Activated CD4-positive, alpha-beta T cell treated with anti-CD3 and anti-CD28 coated beads, Interleukin-2, amount 10 ng/mL, durations not matched to agents 7 days and 5 days (primary cell): ENCODE measurements at regions not wholly inside any gene's neighbourhood (a gene's known extent, or its start where the extent isn't known, plus 50 kb on each side); places are given as distances from the start of the nearest gene placed in this dataset.
"Not testable (repeated sequence)": the region's sequence is repeated elsewhere in the genome, so short reads cannot be mapped to it uniquely, and the experiment has no call there.

Source experiments
- CTCF ChIA-PET: fragments of 350-600 bp; sonication (Branson Sonifier 250); formaldehyde crosslinking; loops from one replicate; lab custom pipeline; 2021; ENCODE audit warnings: antibody characterized with exemption; lab: Charles Lee
- POLR2A ChIA-PET: fragments of 350-600 bp; sonication (Branson Sonifier 250); formaldehyde crosslinking; loops from one replicate; lab custom pipeline; 2021; ENCODE audit warnings: antibody characterized with exemption; lab: Charles Lee
- DNase-seq: peaks from one replicate; pipeline ENCODE4 v3.0.0-alpha.2; 2020
- H3K27ac Mint-ChIP-seq: one replicate; pipeline ENCODE4 v1.8.0; 2021; ENCODE audit warnings: mild to moderate bottlenecking, moderate library complexity, mixed read lengths
- H3K27me3 Mint-ChIP-seq: one replicate; pipeline ENCODE4 v1.8.0; 2021; ENCODE audit warnings: mixed read lengths
- H3K36me3 Mint-ChIP-seq: one replicate; pipeline ENCODE4 v1.8.0; 2021; ENCODE audit warnings: low read depth, mixed read lengths
- H3K4me1 Mint-ChIP-seq: one replicate; pipeline ENCODE4 v1.8.0; 2021; ENCODE audit warnings: mixed read lengths
- H3K4me3 Mint-ChIP-seq: one replicate; pipeline ENCODE4 v1.8.0; 2021; ENCODE audit warnings: mild to moderate bottlenecking, moderate library complexity, mixed read lengths
- H3K9me3 Mint-ChIP-seq: one replicate; pipeline ENCODE4 v1.8.0; 2021; ENCODE audit warnings: mixed read lengths

DNA sequence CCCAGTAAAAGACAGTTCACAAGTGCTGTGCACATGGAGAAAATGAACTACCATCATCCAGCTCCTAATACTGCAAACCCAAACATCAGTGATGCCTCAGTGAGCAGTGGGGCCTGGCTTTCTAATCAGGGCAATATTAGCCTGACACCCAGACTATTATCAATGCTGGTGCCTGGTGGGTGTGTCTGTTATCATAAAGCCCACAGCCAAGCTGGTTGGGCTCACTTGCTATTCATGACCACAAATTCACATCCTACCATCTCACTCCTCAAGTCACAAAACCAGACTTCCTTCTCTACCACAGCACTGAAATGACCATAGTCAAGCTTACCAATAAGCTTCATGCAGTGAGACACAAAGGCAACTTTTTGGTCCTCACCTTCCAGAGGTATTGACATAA lies 180.8 kb upstream of the PLN start:
- Mint-ChIP-seq H3K9me3 (peaks cover 6% of the 10 kb centered on the region), H3K36me3 (peaks cover 2% of the 10 kb centered on the region), H3K4me1 (no peaks in the 10 kb centered on the region), H3K27me3 (peaks cover 2% of the 10 kb centered on the region), H3K27ac (no peak overlapping the region), H3K4me3 (no peak overlapping the region)
- POLR2A ChIA-PET, result no interaction called here
- CTCF ChIA-PET, result no interaction called here
- DNase-seq, result no peak

DNA sequence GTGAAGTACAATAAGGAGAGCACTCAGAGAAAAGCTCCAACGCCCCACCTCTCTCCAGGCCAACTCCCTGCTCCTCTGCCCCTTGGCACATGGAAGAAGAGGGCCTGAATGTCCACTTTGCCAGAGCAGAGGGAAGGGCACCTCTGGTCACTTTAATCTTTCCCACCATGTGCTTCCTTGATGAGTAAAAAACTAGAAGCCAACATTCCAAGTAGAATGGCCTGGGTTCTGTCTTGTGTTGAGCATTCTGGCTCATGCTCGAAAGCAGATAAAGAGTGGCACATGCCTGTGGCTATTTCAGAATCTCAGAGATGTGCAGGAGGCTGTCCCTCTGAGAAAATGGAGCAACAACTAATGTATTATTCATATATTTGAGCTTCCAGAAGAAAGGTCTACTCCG lies 177.4 kb upstream of the PLN start:
- ChIA-PET CTCF (no interaction called here), POLR2A (no interaction called here)

DNA sequence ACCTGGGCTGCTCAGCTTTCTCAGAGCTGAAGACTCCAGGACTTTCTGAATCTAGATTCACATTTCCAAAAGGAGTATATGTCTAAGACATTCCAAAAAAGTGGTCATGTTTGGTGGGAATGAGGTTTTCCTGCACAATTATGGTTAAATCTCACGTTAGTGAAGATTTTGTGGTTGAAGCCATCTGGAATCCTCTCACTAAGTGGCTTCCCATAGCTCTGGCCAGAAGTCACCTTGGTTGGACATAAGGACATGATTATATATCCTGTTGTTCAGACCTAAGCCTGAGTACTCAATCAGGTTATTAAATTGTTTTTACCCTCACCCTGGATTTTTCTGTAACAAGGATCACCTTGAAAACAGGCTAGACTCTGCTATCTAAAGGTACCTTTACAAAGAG lies 176.1 kb upstream of the PLN start:
- Mint-ChIP-seq H3K4me3 (no peak overlapping the region), H3K27me3 (peaks cover 2% of the 10 kb centered on the region), H3K36me3 (peaks cover 2% of the 10 kb centered on the region), H3K4me1 (no peaks in the 10 kb centered on the region), H3K9me3 (peaks cover 6% of the 10 kb centered on the region), H3K27ac (no peak overlapping the region)
- ChIA-PET POLR2A (no interaction called here), CTCF (no interaction called here)
- DNase-seq, result no peak

More for the DNA sequence above, 177.4 kb upstream of the PLN start:
- H3K4me1 Mint-ChIP-seq, result no peaks in the 10 kb centered on the region
- peaks cover 2% of the 10 kb centered on the region for H3K36me3 Mint-ChIP-seq
- H3K9me3 Mint-ChIP-seq, result peaks cover 6% of the 10 kb centered on the region
- no peak overlapping the region for H3K4me3 Mint-ChIP-seq
- H3K27me3 Mint-ChIP-seq, result peaks cover 2% of the 10 kb centered on the region
- no peak overlapping the region for H3K27ac Mint-ChIP-seq
- DNase-seq, result no peak

DNA sequence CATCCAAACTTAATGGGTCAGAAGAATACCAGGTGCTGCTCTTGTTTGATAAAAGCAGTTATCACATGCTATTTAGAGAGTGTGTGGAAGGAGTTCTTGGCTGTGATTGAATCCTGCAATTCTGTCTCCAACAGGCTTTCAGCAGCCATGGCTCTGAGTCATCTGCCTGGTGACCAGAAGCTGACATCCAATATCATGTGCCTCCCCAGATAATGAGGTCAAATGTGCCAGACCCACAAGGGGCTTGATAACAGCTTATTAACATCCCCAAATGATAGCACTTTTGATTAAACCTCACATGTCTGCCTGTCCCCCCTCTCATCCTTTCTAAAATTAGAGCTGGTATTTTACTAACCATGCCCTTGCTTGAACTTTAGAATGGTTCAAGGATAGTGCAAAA lies 175.7 kb upstream of the PLN start:
- ChIA-PET CTCF (no interaction called here), POLR2A (no interaction called here)
- Mint-ChIP-seq H3K4me1 (no peaks in the 10 kb centered on the region), H3K27me3 (peaks cover 2% of the 10 kb centered on the region), H3K4me3 (no peak overlapping the region), H3K36me3 (peaks cover 2% of the 10 kb centered on the region), H3K9me3 (peaks cover 6% of the 10 kb centered on the region), H3K27ac (no peak overlapping the region)
- no peak for DNase-seq

DNA sequence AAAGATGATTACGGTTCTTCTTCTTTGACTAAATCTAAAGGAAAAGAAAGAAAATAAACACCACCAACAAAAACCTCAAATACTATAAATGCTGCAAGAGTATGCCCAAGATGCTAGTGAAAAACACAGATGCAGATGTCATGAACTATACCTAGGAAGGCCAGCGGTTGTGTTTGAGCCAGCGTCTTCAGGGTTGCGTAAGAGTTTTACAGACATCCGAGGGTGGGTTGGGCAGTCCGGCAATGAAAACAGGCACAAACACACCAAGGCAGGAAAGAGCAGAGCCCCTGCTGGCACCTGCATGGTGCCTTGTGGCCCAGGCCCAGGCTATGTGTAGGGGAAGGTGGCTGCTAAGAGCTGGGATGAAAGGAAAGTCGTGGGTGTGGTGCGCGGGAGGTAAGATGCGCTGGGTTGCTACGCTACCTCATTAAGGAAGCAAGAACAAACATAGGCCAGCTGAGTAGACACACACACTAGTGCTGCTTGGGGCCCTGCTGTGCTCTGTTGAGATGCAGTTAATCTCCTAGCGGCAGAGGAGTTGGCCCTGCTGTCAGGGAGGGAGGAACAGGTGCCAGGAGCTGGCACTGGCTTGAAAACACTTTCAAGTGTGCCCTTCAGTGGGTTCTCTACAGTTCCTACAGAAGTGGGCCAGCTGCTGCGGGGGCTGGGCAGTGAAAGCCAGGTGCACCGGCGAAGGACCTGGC lies 170.2 kb upstream of the PLN start:
- POLR2A ChIA-PET, result no interaction called here
- Mint-ChIP-seq H3K9me3 (no peaks in the 10 kb centered on the region), H3K36me3 (no peaks in the 10 kb centered on the region), H3K27ac (no peak overlapping the region), H3K4me1 (no peaks in the 10 kb centered on the region), H3K4me3 (no peak overlapping the region), H3K27me3 (no peaks in the 10 kb centered on the region)
- DNase-seq, result no peak
- CTCF ChIA-PET, result interaction anchor here (1.0 kb wide), 1 partner anchor 9 kb away, joined by 3 read pairs; no protein-coding TSS in a partner anchor

DNA sequence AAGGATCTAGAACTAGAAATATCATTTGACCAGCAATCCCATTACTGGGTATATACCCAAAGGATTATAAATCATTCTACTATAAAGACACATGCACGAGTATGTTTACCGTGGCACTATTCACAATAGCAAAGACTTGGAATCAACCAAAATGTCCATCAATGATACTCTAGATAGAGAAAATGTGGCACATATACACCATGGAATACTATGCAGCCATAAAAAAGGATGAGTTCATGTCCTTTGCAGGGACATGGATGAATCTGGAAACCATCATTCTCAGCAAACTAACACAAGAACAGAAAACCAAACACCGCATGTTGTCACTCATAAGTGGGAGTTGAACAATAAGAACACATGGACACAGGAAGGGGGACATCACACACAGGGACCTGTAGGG lies 167.5 kb upstream of the PLN start:
- POLR2A ChIA-PET, H3K4me3 Mint-ChIP-seq, H3K36me3 Mint-ChIP-seq, H3K27me3 Mint-ChIP-seq, H3K9me3 Mint-ChIP-seq, H3K27ac Mint-ChIP-seq, DNase-seq, H3K4me1 Mint-ChIP-seq, CTCF ChIA-PET: not testable (repeated sequence)

DNA sequence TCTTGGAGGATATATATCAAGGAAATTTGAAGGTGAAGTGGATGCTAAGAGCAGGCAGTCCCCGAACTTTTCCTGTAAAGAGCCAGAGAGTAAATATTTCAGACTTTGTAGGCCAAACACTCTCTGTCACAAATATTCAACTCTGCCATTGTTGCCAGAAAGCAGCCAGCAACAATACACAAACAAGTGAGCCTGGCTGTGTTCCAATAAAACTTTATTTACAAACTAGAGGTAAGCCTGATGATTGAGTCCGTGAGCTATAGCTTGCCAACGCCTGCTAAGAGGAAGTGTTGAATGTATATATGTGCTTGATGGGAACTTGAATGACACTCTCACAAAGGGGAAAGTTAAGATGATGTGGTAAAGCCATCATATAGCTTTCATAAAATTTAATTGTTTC lies 166.0 kb upstream of the PLN start:
- H3K27me3 Mint-ChIP-seq, result no peaks in the 10 kb centered on the region
- no peak for DNase-seq
- no peaks in the 10 kb centered on the region for H3K4me1 Mint-ChIP-seq
- no peaks in the 10 kb centered on the region for H3K36me3 Mint-ChIP-seq
- CTCF ChIA-PET, result no interaction called here
- H3K27ac Mint-ChIP-seq, result no peak overlapping the region
- H3K9me3 Mint-ChIP-seq, result no peaks in the 10 kb centered on the region
- H3K4me3 Mint-ChIP-seq, result no peak overlapping the region
- POLR2A ChIA-PET, result interaction anchor here (0.6 kb wide), 1 partner anchor 74 kb away, joined by 4 read pairs; no protein-coding TSS in a partner anchor

DNA sequence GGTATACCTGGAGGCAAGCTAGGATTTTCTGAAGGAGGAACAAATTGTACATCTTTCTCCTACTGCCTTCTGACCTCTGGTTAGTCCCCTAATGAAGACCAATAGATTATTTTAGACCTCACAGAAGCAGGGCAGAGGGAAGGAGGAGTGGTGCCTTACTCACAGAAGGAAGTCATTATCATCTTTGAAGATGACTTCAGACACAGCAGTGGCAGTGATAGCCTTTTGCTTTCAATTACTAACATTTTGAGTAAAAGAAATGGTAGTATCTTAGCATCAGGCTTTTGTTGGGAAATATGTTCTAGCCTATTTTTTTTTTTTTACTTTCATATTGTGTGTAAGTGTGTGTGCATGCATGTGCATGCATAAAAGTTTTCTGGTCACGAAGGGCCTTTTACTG lies 164.2 kb upstream of the PLN start:
- no peaks in the 10 kb centered on the region for H3K27me3 Mint-ChIP-seq
- H3K36me3 Mint-ChIP-seq, result no peaks in the 10 kb centered on the region
- H3K4me3 Mint-ChIP-seq, result no peak overlapping the region
- H3K4me1 Mint-ChIP-seq, result no peaks in the 10 kb centered on the region
- DNase-seq, result no peak
- H3K9me3 Mint-ChIP-seq, result no peaks in the 10 kb centered on the region
- ChIA-PET POLR2A (no interaction called here), CTCF (no interaction called here)
- no peak overlapping the region for H3K27ac Mint-ChIP-seq

DNA sequence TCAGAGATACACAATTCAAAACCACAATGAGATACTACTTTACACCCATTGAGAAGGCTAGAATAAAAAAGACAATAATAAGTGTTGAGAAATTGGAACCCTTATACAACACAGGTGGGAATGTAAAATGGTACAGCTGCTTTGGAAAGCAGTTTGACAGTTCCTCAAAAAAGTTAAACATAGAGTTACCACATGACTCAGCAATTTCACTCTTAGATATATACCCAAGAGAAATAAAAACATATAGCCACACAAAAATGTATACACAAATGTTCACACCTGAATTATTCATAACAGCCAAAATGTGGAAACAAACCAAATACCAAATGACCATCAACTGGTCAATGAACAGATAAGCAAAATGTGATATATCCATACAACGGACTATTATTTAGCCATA lies 161.1 kb upstream of the PLN start:
- no peaks in the 10 kb centered on the region for H3K36me3 Mint-ChIP-seq
- DNase-seq, result no peak
- ChIA-PET POLR2A (no interaction called here), CTCF (interaction anchor here (1.3 kb wide), 1 partner anchor 9 kb away, joined by 3 read pairs; no protein-coding TSS in a partner anchor)
- H3K4me3 Mint-ChIP-seq, result no peak overlapping the region
- no peaks in the 10 kb centered on the region for H3K9me3 Mint-ChIP-seq
- H3K27me3 Mint-ChIP-seq, result no peaks in the 10 kb centered on the region
- H3K4me1 Mint-ChIP-seq, result no peaks in the 10 kb centered on the region
- H3K27ac Mint-ChIP-seq, result no peak overlapping the region

DNA sequence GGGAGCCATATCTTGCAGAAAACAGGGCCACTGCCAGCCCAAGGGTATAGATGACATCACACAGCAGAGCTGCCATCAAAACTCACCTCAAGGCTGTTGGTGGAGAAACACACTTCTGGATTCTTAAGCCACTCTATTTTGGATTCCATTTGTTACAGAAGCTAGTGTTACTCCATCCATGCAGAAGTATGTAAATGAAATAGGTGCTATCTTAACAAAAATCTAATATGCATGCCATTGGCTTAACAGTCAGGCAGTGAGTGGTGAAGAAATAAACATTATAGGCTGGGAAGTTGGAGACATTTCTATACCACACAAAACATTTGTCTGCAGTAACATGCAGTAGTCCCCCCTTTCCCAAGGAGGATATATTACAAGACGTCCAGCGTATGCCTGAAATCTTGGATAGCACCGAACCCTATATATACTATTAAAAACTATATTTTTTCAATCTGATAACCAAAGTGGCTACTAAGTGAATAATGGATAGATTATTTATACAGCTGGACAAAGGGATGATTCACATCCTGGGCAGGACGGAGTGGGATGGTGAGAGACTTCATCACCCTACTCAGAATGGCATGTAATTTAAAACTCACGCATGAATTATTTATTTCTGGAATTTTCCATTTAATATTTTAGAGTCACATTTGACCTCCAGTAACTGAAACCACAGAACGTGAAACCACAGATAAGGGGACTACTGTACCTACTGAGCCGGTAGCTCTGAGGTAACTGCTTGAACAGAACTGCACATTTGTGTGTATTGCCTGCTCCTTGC lies 160.0 kb upstream of the PLN start:
- DNase-seq, result no peak
- Mint-ChIP-seq H3K36me3 (no peaks in the 10 kb centered on the region), H3K4me1 (no peaks in the 10 kb centered on the region), H3K4me3 (no peak overlapping the region), H3K9me3 (no peaks in the 10 kb centered on the region), H3K27ac (no peak overlapping the region), H3K27me3 (no peaks in the 10 kb centered on the region)
- ChIA-PET CTCF (no interaction called here), POLR2A (no interaction called here)

DNA sequence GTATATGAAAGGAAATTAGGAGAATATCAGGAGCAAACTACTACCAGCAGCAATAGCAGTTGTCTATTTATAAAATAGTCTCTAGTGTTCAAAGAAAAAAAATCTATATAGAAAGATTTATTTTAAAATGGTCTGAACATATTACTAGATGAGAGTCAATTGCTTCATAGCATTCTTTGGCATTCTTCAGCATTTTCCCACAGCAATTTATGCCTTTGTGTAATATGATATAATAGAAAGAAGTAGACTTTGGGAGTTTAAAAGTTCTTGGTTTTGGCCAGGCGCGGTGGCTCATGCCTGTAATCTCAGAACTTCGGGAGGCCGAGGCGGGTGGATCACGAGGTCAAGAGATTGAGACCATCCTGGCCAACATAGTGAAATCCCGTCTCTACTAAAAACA lies 157.0 kb upstream of the PLN start:
- H3K9me3 Mint-ChIP-seq, result no peaks in the 10 kb centered on the region
- POLR2A ChIA-PET, result no interaction called here
- CTCF ChIA-PET, result no interaction called here
- H3K27ac Mint-ChIP-seq, result no peak overlapping the region
- DNase-seq, result no peak
- no peaks in the 10 kb centered on the region for H3K4me1 Mint-ChIP-seq
- H3K27me3 Mint-ChIP-seq, result no peaks in the 10 kb centered on the region
- no peaks in the 10 kb centered on the region for H3K36me3 Mint-ChIP-seq
- H3K4me3 Mint-ChIP-seq, result no peak overlapping the region

DNA sequence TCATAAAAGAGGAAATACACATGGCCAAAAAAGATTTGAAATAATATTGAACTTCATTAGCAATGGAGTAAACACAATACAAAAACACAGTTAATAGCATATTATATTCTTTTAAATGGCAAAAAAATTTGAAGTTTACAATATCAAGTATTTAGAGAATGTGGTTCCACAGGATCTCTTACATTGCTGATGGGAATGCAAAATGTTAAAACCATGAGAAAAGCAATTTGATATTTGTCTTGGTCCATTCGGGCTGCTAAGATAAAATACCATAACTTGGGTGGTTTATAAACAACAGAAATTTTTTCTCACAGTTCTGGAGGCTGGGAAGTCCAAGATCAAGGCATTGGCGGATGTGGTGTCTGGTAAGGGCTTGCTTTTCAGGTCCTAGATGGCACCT lies 154.0 kb upstream of the PLN start:
- Mint-ChIP-seq H3K4me1 (no peaks in the 10 kb centered on the region), H3K36me3 (no peaks in the 10 kb centered on the region), H3K9me3 (no peaks in the 10 kb centered on the region), H3K4me3 (no peak overlapping the region), H3K27ac (no peak overlapping the region), H3K27me3 (no peaks in the 10 kb centered on the region)
- DNase-seq, result no peak
- CTCF ChIA-PET, result interaction anchor here (0.8 kb wide), 1 partner anchor 147 kb away, joined by 3 read pairs; no protein-coding TSS in a partner anchor
- POLR2A ChIA-PET, result no interaction called here

DNA sequence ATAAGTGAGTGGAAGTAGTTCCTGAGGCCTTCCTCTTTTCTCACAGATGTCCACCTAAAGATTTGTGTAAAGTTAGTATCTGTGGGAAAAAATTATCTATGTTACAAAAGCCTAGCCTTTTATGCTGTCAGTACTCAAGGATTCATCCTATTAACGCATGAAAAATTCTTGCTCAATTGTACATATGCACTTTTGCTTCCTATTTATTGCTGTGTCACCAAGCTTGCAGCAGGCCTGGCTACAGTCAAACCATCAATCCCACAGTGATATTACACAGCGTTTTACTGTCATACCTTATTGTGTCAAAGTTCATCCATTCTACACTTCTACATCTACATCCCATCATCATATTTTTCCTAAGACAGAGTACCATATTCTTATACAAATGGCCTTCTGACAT lies 151.1 kb upstream of the PLN start:
- DNase-seq, result no peak
- H3K36me3 Mint-ChIP-seq, result no peaks in the 10 kb centered on the region
- ChIA-PET CTCF (interaction anchor here (1.1 kb wide), 1 partner anchor 25 kb away, joined by 4 read pairs; no protein-coding TSS in a partner anchor), POLR2A (no interaction called here)
- H3K27me3 Mint-ChIP-seq, result no peaks in the 10 kb centered on the region
- H3K4me1 Mint-ChIP-seq, result no peaks in the 10 kb centered on the region
- no peak overlapping the region for H3K27ac Mint-ChIP-seq
- no peak overlapping the region for H3K4me3 Mint-ChIP-seq
- no peaks in the 10 kb centered on the region for H3K9me3 Mint-ChIP-seq
